ENCODE measurements at regions not wholly inside any gene's neighbourhood (a gene's known extent, or its start where the extent isn't known, plus 50 kb on each side); places are given as distances from the start of the nearest gene placed in this dataset.

DNA sequence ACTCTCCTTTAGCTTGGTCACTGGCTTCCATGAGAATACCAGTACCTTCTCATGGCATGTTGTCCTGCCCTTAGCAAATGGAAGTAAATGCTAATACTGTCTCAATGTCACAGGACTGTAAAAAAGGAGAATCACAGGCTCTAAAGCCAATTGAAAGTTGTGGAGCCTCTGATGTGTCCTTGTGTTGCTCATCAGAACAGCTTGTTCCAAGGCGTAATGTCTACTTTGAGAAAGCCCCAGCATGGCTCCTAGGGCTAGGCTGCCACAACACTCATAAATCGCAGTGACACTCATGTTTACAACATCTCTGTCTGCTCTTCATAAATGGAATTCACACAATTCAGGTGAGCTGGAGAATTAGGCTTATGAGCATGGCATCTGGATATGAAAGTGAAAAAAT, 94.9 kb downstream of the ACTL7B start:
- TF ChIP-seq, protein P1, sequence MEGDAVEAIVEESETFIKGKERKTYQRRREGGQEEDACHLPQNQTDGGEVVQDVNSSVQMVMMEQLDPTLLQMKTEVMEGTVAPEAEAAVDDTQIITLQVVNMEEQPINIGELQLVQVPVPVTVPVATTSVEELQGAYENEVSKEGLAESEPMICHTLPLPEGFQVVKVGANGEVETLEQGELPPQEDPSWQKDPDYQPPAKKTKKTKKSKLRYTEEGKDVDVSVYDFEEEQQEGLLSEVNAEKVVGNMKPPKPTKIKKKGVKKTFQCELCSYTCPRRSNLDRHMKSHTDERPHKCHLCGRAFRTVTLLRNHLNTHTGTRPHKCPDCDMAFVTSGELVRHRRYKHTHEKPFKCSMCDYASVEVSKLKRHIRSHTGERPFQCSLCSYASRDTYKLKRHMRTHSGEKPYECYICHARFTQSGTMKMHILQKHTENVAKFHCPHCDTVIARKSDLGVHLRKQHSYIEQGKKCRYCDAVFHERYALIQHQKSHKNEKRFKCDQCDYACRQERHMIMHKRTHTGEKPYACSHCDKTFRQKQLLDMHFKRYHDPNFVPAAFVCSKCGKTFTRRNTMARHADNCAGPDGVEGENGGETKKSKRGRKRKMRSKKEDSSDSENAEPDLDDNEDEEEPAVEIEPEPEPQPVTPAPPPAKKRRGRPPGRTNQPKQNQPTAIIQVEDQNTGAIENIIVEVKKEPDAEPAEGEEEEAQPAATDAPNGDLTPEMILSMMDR (IDR thresholded peaks at IDR 0.05; ENCODE audit: low read depth, low read length), result no peak
- no peak for TF ChIP-seq EZH2phosphoT487 (IDR thresholded peaks at IDR 0.05; ENCODE audit: low read depth)
